Natural killer cell (primary cell): ENCODE measurements at regions not wholly inside any gene's neighbourhood (a gene's known extent, or its start where the extent isn't known, plus 50 kb on each side); places are given as distances from the start of the nearest gene placed in this dataset.

Experiments
- ATAC-seq, 3 donors: fragments of 150-1000 bp in 2 of 3; fragments of 200-7000 bp in 1 of 3; cut with Tn5 transposase; 1 replicate in 1 of 3; 2 replicates in 2 of 3; pipeline ENCODE4 v1.10.0; 2021; ENCODE audit warnings: mild to moderate bottlenecking in 2 of 3, moderate library complexity in 2 of 3
- DNase-seq, 2 donors: peaks; one replicate each; pipeline versions ENCODE4 v3.0.0 to v3.0.0-alpha.2; 2013 to 2021; ENCODE audit warnings: mixed read lengths in 1 of 2
- H3K27ac ChIP-seq: one replicate; pipeline ENCODE4 v1.5.1; 2013; ENCODE audit warnings: mild to moderate bottlenecking, low read length
- H3K27me3 ChIP-seq: one replicate; pipeline ENCODE4 v1.6.1; 2013; ENCODE audit warnings: low read length; ENCODE audit not compliant: control insufficient read depth, insufficient read depth
- H3K36me3 ChIP-seq: one replicate; pipeline ENCODE4 v1.6.1; 2013; ENCODE audit warnings: low read length; ENCODE audit not compliant: control insufficient read depth, insufficient read depth
- H3K4me1 ChIP-seq: one replicate; pipeline ENCODE4 v1.6.1; 2013; ENCODE audit warnings: low read length; ENCODE audit not compliant: control insufficient read depth, insufficient read depth
- H3K4me3 ChIP-seq: one replicate; pipeline ENCODE4 v1.5.1; 2013; ENCODE audit warnings: low read length
- H3K9me3 ChIP-seq: one replicate; pipeline ENCODE4 v1.6.1; 2013; ENCODE audit warnings: low read length; ENCODE audit not compliant: control insufficient read depth, insufficient read depth
- H3K27ac Mint-ChIP-seq, 2 donors: one replicate each; pipeline ENCODE4 v1.8.0; 2022; ENCODE audit warnings: mild to moderate bottlenecking in 2 of 2, mixed read lengths in 2 of 2, moderate library complexity in 1 of 2
- H3K27me3 Mint-ChIP-seq, 2 donors: one replicate each; pipeline ENCODE4 v1.8.0; 2022; ENCODE audit warnings: low read depth in 2 of 2, mixed read lengths in 2 of 2
- H3K36me3 Mint-ChIP-seq: one replicate; pipeline ENCODE4 v1.8.0; 2022; ENCODE audit warnings: mixed read lengths
- H3K4me1 Mint-ChIP-seq, 2 donors: one replicate each; pipeline ENCODE4 v1.8.0; 2022; ENCODE audit warnings: mixed read lengths in 2 of 2
- H3K4me3 Mint-ChIP-seq: one replicate; pipeline ENCODE4 v1.8.0; 2022; ENCODE audit warnings: mild to moderate bottlenecking, moderate library complexity, mixed read lengths
- H3K9me3 Mint-ChIP-seq, 2 donors: one replicate each; pipeline ENCODE4 v1.8.0; 2022; ENCODE audit warnings: mixed read lengths in 2 of 2
- WGBS: methylation state at CpG from one replicate; pipeline ENCODE4 v1.1.7; 2013; ENCODE audit warnings: missing lambda C conversion rate; ENCODE audit not compliant: insufficient coverage; 5-methylcytosine and 5-hydroxymethylcytosine counted together
- intact Hi-C: fragments of 100-400 bp; cut with micrococcal nuclease; formaldehyde crosslinking; loops from one replicate; pipeline ENCODE4 v1.14.2; 2022
- TF ChIP-seq, protein P1 (sequence below): fragments of 200-600 bp; IDR thresholded peaks from one replicate; pipeline ENCODE4 v1.8.0; 2022; ENCODE audit warnings: antibody characterized with exemption

DNA sequence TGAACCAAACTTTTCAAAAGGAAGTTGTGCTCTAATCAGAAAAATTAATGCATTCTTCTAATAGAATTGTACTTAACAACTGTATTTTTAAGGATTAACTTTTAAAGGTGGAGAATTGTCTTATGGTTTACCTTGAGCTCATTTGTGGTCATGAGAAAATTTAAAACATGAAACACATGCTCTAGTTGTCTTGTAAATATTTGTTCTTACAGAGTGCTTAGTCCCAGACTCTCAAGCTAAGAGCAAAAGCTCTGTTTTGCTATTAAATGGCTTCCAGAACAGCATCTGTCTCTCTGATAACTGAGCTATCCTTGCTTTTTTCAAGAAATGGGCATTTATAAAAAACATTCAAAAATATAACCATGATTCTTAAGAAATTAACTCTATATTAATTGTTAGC lies 512.2 kb upstream of the SYNCRIP start:
- Histone ChIP-seq H3K36me3 (no peaks in the 10 kb centered on the region), H3K9me3 (peaks cover 2% of the 10 kb centered on the region), H3K27me3 (no peaks in the 10 kb centered on the region), H3K4me3 (no peak overlapping the region), H3K4me1 (no peaks in the 10 kb centered on the region), H3K27ac (no peak overlapping the region)
- no peaks in the 10 kb centered on the region for H3K27me3 Mint-ChIP-seq
- DNase-seq (no peak), ATAC-seq (no peak)
- TF ChIP-seq, protein P1, sequence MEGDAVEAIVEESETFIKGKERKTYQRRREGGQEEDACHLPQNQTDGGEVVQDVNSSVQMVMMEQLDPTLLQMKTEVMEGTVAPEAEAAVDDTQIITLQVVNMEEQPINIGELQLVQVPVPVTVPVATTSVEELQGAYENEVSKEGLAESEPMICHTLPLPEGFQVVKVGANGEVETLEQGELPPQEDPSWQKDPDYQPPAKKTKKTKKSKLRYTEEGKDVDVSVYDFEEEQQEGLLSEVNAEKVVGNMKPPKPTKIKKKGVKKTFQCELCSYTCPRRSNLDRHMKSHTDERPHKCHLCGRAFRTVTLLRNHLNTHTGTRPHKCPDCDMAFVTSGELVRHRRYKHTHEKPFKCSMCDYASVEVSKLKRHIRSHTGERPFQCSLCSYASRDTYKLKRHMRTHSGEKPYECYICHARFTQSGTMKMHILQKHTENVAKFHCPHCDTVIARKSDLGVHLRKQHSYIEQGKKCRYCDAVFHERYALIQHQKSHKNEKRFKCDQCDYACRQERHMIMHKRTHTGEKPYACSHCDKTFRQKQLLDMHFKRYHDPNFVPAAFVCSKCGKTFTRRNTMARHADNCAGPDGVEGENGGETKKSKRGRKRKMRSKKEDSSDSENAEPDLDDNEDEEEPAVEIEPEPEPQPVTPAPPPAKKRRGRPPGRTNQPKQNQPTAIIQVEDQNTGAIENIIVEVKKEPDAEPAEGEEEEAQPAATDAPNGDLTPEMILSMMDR = no peak
- H3K36me3 Mint-ChIP-seq = no peaks in the 10 kb centered on the region
- no peaks in the 10 kb centered on the region for H3K4me1 Mint-ChIP-seq
- intact Hi-C loops = no loop called here
- peaks cover 6 to 12% of the 10 kb centered on the region in 2 donors for H3K9me3 Mint-ChIP-seq
- H3K27ac Mint-ChIP-seq = no peak overlapping the region
- H3K4me3 Mint-ChIP-seq = no peak overlapping the region

DNA sequence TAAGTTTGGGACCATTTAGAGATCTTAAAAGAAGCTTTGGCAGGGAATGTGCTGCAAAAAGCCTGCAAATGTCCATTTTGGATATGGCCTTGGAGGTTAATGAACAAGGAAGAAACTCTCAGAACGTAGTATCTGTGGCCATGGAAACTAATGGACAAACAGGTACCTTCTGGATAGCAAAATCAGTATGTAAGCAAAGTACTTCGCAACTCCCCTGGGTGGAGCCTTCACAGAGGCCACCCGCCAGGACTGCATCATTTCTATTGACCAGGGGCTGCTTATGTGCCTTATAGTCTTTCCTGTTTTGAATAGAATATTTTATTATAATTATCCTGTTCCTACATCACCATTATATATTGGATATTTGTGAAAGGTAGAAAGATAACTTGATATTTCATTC lies 510.8 kb upstream of the SYNCRIP start:
- WGBS = 78% methylated on average over 2 of the region's 3 CpGs
- H3K27ac Mint-ChIP-seq = no peak overlapping the region
- TF ChIP-seq, protein P1 = no peak

DNA sequence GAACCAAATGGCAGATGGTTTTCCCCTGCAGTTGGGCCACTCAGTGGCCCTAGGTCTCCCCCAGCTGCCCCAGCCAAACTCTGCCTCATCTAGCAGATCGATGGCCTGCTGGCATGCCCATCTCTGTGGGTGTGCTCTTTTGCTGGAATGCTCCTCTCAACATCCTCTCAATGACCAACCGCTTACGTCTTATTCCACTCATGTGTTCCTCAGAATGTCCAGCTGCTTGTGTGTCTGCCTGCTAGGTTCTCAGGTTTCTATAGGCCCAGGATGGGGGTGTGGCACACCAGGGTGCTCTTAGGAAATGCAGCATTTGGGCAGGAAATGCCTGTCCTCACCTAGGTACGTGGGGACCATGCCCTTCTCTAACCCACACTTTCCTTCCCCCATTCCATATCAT lies 509.9 kb upstream of the SYNCRIP start:
- H3K4me3 ChIP-seq = no peak overlapping the region
- 67% methylated on average over 4 of the region's 4 CpGs for WGBS
- no peak for ATAC-seq
- DNase-seq = no peak
- H3K4me1 ChIP-seq = no peaks in the 10 kb centered on the region
- intact Hi-C loops = no loop called here
- peaks cover 2% of the 10 kb centered on the region for H3K9me3 ChIP-seq
- Mint-ChIP-seq H3K4me1 (no peaks in the 10 kb centered on the region), H3K9me3 (peaks cover 5 to 12% of the 10 kb centered on the region in 2 donors), H3K4me3 (no peak overlapping the region), H3K27ac (no peak overlapping the region), H3K27me3 (no peaks in the 10 kb centered on the region), H3K36me3 (no peaks in the 10 kb centered on the region)
- H3K27ac ChIP-seq = no peak overlapping the region
- no peaks in the 10 kb centered on the region for H3K27me3 ChIP-seq
- TF ChIP-seq, protein P1 = no peak
- H3K36me3 ChIP-seq = no peaks in the 10 kb centered on the region

More for the DNA sequence above, 510.8 kb upstream of the SYNCRIP start:
- Mint-ChIP-seq H3K36me3 (no peaks in the 10 kb centered on the region), H3K27me3 (no peaks in the 10 kb centered on the region), H3K4me1 (no peaks in the 10 kb centered on the region), H3K4me3 (no peak overlapping the region), H3K9me3 (peaks cover 6 to 12% of the 10 kb centered on the region in 2 donors)
- H3K4me3 ChIP-seq = no peak overlapping the region
- H3K27ac ChIP-seq = no peak overlapping the region
- H3K27me3 ChIP-seq = no peaks in the 10 kb centered on the region
- no peaks in the 10 kb centered on the region for H3K4me1 ChIP-seq
- no peak for DNase-seq
- ATAC-seq = no peak
- H3K36me3 ChIP-seq = no peaks in the 10 kb centered on the region
- peaks cover 2% of the 10 kb centered on the region for H3K9me3 ChIP-seq
- intact Hi-C loops = no loop called here

DNA sequence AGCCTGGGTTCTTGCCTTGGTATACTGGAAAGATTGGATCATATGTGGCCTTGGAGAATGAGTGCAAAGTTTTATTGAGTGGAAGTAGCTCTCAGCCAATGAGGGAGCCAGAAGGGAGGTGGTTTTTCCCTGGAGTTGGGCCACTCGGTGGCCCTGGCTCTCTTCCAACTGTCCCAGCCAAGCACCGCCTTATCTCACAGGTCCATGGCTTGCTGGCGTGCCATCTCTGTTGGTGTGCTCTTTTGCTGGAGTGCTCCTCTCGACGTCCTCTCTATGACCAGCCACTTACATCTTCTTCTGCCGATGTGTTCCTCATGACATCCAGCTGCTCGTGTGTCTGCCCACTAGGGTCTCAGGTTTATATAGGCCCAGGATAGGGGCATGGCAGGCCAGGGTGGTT lies 505.9 kb upstream of the SYNCRIP start:
- Histone ChIP-seq H3K36me3 (no peaks in the 10 kb centered on the region), H3K4me1 (no peaks in the 10 kb centered on the region), H3K27ac (no peak overlapping the region), H3K9me3 (peaks cover 2% of the 10 kb centered on the region), H3K4me3 (no peak overlapping the region), H3K27me3 (no peaks in the 10 kb centered on the region)
- WGBS = 85% methylated on average over 7 of the region's 7 CpGs
- TF ChIP-seq, protein P1 = no peak
- Mint-ChIP-seq H3K27me3 (no peaks in the 10 kb centered on the region), H3K4me1 (no peaks in the 10 kb centered on the region), H3K4me3 (no peak overlapping the region), H3K36me3 (no peaks in the 10 kb centered on the region), H3K9me3 (peaks cover 10% of the 10 kb centered on the region in 2 donors), H3K27ac (no peak overlapping the region)
- ATAC-seq (no peak), DNase-seq (no peak)
- intact Hi-C loops = no loop called here
